GM12875 (cell line): ENCODE measurements at regions not wholly inside any gene's neighbourhood (a gene's known extent, or its start where the extent isn't known, plus 50 kb on each side); places are given as distances from the start of the nearest gene placed in this dataset.

Source experiments
- H3K4me3 ChIP-seq: one replicate; pipeline ENCODE4 v1.5.1; 2011; ENCODE audit warnings: low read depth, low read length, control low read depth
- TF ChIP-seq, protein P1 (sequence below): IDR thresholded peaks from 2 replicates; pipeline ENCODE4 v1.5.1; 2011; ENCODE audit warnings: low read depth, mild to moderate bottlenecking, control low read depth, inconsistent platforms, low read length, moderate library complexity, borderline replicate concordance; ENCODE audit not compliant: insufficient read depth

DNA sequence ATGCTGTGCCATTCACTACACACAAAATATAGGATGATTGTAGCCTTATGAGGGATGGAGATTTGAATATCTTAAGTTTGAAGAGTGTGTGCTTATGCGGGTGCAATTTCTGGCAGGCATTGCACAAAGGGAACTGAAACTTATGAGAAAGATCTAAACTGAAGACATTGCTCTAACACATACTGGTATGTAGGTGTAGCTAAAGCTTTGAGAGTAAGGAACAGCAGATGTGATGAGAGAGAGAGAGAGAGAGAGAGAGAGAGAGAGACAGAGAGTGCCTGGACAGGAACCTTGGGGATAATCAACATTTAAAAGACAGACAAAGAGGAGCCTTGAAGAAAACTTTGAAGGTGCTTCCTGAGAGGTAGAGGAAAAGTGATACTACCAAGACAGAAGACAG is 379.7 kb downstream of the SPRY1 start:
- TF ChIP-seq, protein P1, sequence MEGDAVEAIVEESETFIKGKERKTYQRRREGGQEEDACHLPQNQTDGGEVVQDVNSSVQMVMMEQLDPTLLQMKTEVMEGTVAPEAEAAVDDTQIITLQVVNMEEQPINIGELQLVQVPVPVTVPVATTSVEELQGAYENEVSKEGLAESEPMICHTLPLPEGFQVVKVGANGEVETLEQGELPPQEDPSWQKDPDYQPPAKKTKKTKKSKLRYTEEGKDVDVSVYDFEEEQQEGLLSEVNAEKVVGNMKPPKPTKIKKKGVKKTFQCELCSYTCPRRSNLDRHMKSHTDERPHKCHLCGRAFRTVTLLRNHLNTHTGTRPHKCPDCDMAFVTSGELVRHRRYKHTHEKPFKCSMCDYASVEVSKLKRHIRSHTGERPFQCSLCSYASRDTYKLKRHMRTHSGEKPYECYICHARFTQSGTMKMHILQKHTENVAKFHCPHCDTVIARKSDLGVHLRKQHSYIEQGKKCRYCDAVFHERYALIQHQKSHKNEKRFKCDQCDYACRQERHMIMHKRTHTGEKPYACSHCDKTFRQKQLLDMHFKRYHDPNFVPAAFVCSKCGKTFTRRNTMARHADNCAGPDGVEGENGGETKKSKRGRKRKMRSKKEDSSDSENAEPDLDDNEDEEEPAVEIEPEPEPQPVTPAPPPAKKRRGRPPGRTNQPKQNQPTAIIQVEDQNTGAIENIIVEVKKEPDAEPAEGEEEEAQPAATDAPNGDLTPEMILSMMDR: no peak
- no peak overlapping the region for H3K4me3 ChIP-seq

DNA sequence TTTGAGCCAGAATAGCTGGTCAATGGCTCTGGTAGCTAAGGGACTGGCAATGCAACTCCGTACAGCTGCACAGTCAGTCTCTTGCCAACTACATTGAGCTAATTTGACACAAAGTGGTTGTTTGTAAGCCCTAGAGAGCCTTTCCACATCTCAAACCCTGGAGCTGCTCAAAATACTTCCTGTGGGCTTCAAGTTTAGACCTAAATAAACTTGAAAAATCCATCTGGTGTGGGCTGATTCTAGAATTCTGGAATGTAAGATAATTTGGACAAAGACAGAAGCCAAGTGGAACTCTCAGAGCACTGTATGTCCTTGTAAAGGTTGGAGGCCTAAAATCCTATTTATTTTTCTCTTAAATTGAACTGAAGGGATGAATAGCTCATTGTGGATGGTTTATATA is 380.8 kb downstream of the SPRY1 start:
- no peak overlapping the region for H3K4me3 ChIP-seq
- TF ChIP-seq, protein P1: no peak

DNA sequence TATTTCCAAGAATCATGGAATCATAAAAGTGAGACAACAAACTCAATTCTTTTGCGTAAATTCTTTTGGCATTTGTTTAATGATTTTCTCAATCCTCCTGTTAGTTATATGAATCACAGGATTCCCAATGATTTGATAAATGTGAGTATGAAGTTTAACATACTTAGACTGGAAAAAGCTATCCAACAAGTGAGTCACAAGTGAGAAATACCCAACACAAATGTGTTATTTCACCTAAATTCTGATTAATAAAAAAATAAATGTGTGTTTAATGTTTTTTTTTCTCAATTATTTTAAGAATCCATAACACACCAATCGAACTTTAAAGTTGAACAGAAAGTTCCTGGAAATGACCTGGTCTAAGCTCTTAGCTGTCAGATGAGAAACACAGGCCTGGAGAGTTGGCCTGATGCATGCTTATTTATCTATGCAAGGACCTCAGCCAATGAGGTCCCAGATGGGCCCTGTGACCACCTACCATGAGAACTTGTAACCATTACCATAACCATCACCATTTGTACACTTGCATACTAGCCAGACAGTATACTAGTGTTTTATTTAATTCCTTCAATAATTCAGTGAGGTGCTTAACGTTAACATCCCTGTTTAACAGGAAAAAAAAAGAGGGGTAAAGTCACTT is 386.7 kb downstream of the SPRY1 start:
- TF ChIP-seq, protein P1: no peak
- H3K4me3 ChIP-seq: no peak overlapping the region

DNA sequence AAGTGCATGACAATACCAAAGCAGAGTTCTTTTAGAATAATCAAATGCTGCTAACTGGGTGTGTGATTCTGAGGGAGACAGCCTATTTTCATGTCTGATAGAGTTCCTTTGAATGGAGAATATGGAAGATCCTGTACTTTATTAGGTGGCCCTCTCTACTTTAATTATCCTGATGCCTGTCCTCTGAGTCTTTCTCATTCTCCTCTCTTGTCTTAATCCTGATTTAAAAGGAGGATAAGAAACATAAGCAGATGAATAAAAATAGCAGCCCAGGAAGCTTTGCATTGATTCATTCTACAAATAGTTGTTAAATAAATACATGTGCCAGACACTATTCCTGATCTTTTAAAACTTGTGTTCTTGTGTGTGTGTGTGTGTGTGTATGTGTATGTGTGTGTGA is 387.3 kb downstream of the SPRY1 start:
- no peak overlapping the region for H3K4me3 ChIP-seq
- TF ChIP-seq, protein P1: no peak

DNA sequence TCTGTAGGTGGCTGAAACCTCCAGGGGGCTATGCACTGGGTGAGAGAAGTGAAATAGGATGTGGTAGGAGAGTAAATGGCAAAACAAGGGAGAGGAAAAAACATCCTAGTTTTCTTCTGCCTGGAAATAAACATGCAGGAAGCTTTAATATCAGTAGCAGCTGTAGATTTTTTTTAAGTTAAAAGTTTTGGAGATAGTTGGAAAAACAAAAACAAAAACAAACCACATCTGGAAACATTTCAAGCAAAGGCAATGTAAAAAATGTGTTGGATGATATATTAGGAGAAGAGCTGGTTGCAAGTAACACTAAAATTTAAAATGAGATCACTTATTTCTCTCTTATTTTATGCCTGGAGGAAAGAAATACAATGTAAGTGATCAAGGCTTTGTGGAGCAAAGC is 388.0 kb downstream of the SPRY1 start:
- TF ChIP-seq, protein P1: no peak
- no peak overlapping the region for H3K4me3 ChIP-seq

DNA sequence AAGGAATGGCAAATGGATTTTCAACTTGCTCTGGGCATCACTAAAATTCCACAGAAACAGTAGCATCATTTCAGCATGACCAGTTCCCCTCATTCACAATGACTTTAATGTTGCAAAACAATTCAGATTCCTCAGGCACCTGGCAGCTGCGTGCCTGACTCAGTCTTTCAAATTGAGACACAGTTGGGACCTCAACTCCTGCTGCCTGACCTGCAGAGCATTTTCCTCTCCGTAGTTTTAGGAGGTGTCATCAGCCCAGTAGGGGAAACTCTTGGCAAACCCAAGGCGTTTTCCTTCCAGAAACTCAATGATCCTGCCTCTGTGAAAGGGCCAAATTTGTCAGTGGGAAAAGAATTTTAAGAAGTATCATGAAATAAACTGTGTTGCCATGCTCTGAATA is 388.9 kb downstream of the SPRY1 start:
- TF ChIP-seq, protein P1: no peak
- H3K4me3 ChIP-seq: no peak overlapping the region

DNA sequence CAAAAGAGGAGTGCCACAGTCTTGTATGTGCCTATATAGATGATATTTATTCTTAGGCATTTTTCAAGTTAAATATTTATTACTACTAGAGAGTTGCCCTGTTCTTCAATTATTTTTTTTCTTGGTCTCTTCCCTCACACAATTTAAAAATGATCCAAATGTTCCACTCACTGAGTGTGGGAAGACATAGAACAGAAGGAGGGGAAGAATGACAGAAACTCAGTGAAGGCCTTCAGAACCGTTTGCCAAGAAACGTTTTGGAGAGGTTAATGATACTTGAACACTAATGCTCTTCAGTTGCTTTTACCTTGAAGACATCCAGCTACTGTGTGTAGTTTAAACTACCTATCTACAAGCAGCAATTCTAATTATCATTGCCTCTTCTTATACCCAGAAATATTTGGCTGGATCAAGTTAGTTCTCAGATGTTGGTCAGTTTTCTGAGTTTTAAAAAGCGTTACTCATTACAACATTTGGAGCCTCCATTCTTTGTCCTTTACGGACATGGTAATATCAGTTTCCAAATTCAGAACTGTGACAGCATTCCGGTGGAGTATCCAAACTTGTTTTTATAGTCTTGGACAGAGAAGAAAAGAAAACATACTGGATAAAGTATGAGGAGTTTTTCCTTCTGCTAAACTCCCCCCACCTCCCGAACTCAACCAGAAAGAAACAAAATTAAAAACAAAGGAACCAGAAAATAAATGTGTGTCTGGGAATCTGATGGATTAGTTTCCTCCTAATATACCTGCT is 389.7 kb downstream of the SPRY1 start:
- no peak overlapping the region for H3K4me3 ChIP-seq
- TF ChIP-seq, protein P1: no peak
